Mesothelial cell of epicardium (in vitro differentiated cells): ENCODE measurements at regions not wholly inside any gene's neighbourhood (a gene's known extent, or its start where the extent isn't known, plus 50 kb on each side); places are given as distances from the start of the nearest gene placed in this dataset.
A peak's percentile ranks its signal among the peaks of the same experiment; 100 is the strongest.

Experiments
- DNase-seq, 2 experiments: peaks; one replicate each; pipeline ENCODE4 v3.0.0; 2021; ENCODE audit warnings: low spot score in 2 of 2; ENCODE audit not compliant: unreplicated experiment in 2 of 2
- H3K27ac Mint-ChIP-seq: 2 replicates; pipeline ENCODE4 v1.8.0; 2021; ENCODE audit warnings: mixed read lengths
- H3K27me3 Mint-ChIP-seq: 2 replicates; pipeline ENCODE4 v1.8.0; 2021; ENCODE audit warnings: low read depth, mixed read lengths
- H3K36me3 Mint-ChIP-seq: 2 replicates; pipeline ENCODE4 v1.8.0; 2021; ENCODE audit warnings: mixed read lengths
- H3K4me1 Mint-ChIP-seq: 2 replicates; pipeline ENCODE4 v1.8.0; 2021; ENCODE audit warnings: mixed read lengths
- H3K4me3 Mint-ChIP-seq: 2 replicates; pipeline ENCODE4 v1.8.0; 2021; ENCODE audit warnings: mild to moderate bottlenecking, moderate library complexity, mixed read lengths
- H3K9me3 Mint-ChIP-seq: 2 replicates; pipeline ENCODE4 v1.8.0; 2021; ENCODE audit warnings: mixed read lengths
- CTCF ChIP-seq: fragments of 200-600 bp; sonication (generic); IDR thresholded peaks from one replicate; pipeline ENCODE4 v1.5.0; 2021; ENCODE audit warnings: antibody characterized with exemption; ENCODE audit not compliant: unreplicated experiment

GRCh38 chr10:8272794-8273425, 218.4 kb downstream of the GATA3 start:
- Mint-ChIP-seq H3K36me3 (no peaks in the 10 kb centered on the region), H3K4me3 (no peak overlapping the region), H3K9me3 (no peaks in the 10 kb centered on the region), H3K27me3 (no peaks in the 10 kb centered on the region), H3K27ac (no peak overlapping the region), H3K4me1 (peaks cover 32% of the 10 kb centered on the region)
- DNase-seq, result no peak
- TF ChIP-seq CTCF, result no peak

- no peak for DNase-seq
- no peak for TF ChIP-seq CTCF
- no peaks in the 10 kb centered on the region for H3K9me3 Mint-ChIP-seq
- no peaks in the 10 kb centered on the region for H3K27me3 Mint-ChIP-seq
- peaks cover 36% of the 10 kb centered on the region for H3K4me1 Mint-ChIP-seq
- no peaks in the 10 kb centered on the region for H3K36me3 Mint-ChIP-seq
- peak overlapping the region; percentile 0 for H3K27ac Mint-ChIP-seq
- no peak overlapping the region for H3K4me3 Mint-ChIP-seq
Observed at GRCh38 chr10:8273749-8274148, 219.3 kb downstream of the GATA3 start.

- no peak for TF ChIP-seq CTCF
- no peak overlapping the region for H3K27ac Mint-ChIP-seq
- H3K27me3 Mint-ChIP-seq, result no peaks in the 10 kb centered on the region
- peaks cover 37% of the 10 kb centered on the region for H3K4me1 Mint-ChIP-seq
- H3K36me3 Mint-ChIP-seq, result no peaks in the 10 kb centered on the region
- no peak for DNase-seq
- no peak overlapping the region for H3K4me3 Mint-ChIP-seq
- H3K9me3 Mint-ChIP-seq, result no peaks in the 10 kb centered on the region
Observed at GRCh38 chr10:8275911-8276310, 221.4 kb downstream of the GATA3 start.

GRCh38 chr10:8278099-8278498, 223.6 kb downstream of the GATA3 start:
- no peak for TF ChIP-seq CTCF
- Mint-ChIP-seq H3K27me3 (no peaks in the 10 kb centered on the region), H3K4me1 (peaks cover 33% of the 10 kb centered on the region), H3K4me3 (no peak overlapping the region), H3K36me3 (no peaks in the 10 kb centered on the region), H3K9me3 (no peaks in the 10 kb centered on the region), H3K27ac (no peak overlapping the region)
- DNase-seq, result no peak

GRCh38 chr10:8279598-8279997, 225.1 kb downstream of the GATA3 start:
- TF ChIP-seq CTCF, result no peak
- Mint-ChIP-seq H3K36me3 (no peaks in the 10 kb centered on the region), H3K4me1 (peaks cover 21% of the 10 kb centered on the region), H3K27me3 (no peaks in the 10 kb centered on the region), H3K9me3 (no peaks in the 10 kb centered on the region), H3K27ac (no peak overlapping the region), H3K4me3 (no peak overlapping the region)
- no peak for DNase-seq

- no peak for TF ChIP-seq CTCF
- H3K9me3 Mint-ChIP-seq, result no peaks in the 10 kb centered on the region
- H3K4me1 Mint-ChIP-seq, result peaks cover 21% of the 10 kb centered on the region
- no peak overlapping the region for H3K4me3 Mint-ChIP-seq
- H3K36me3 Mint-ChIP-seq, result no peaks in the 10 kb centered on the region
- H3K27me3 Mint-ChIP-seq, result no peaks in the 10 kb centered on the region
- no peak overlapping the region for H3K27ac Mint-ChIP-seq
- DNase-seq, result no peak
Observed at GRCh38 chr10:8280946-8281345, 226.5 kb downstream of the GATA3 start.
